GM23338 (cell line): ENCODE measurements at regions not wholly inside any gene's neighbourhood (a gene's known extent, or its start where the extent isn't known, plus 50 kb on each side); places are given as distances from the start of the nearest gene placed in this dataset.
A peak's percentile ranks its signal among the peaks of the same experiment; 100 is the strongest.

Experiments used
- ATAC-seq: fragments of 200-7000 bp; cut with Tn5 transposase; 3 replicates; pipeline ENCODE4 v1.9.1; 2020
- DNase-seq: peaks from one replicate; pipeline ENCODE4 v3.0.0-alpha.2; 2015; ENCODE audit warnings: low spot score
- H2AFZ ChIP-seq: fragments of 200-600 bp; sonication (generic); 2 replicates; pipeline ENCODE4 v1.8.0; 2016; ENCODE audit warnings: antibody characterized with exemption, mild to moderate bottlenecking, moderate library complexity
- H3F3A ChIP-seq: fragments of 200-600 bp; sonication (generic); replicated peaks from 2 replicates; pipeline ENCODE4 v1.8.0; 2017; ENCODE audit warnings: antibody characterized with exemption, mixed run types, low read depth
- H3K27ac ChIP-seq: fragments of 200-600 bp; sonication (generic); 2 replicates; pipeline ENCODE4 v1.6.1; 2016; ENCODE audit warnings: low read depth
- H3K27me3 ChIP-seq: fragments of 200-600 bp; sonication (generic); 2 replicates; pipeline ENCODE4 v1.8.0; 2016; ENCODE audit warnings: mild to moderate bottlenecking, mixed run types, moderate library complexity; ENCODE audit not compliant: insufficient read depth
- H3K36me3 ChIP-seq: fragments of 200-600 bp; sonication (generic); 2 replicates; pipeline ENCODE4 v1.8.0; 2016; ENCODE audit warnings: mild to moderate bottlenecking; ENCODE audit not compliant: insufficient read depth
- H3K4me1 ChIP-seq: fragments of 200-600 bp; sonication (generic); 2 replicates; pipeline ENCODE4 v1.8.0; 2016; ENCODE audit warnings: mild to moderate bottlenecking, moderate library complexity; ENCODE audit not compliant: insufficient read depth
- H3K4me2 ChIP-seq: fragments of 200-600 bp; sonication (generic); 2 replicates; pipeline ENCODE4 v1.7.1; 2017; ENCODE audit warnings: mixed run types
- H3K4me3 ChIP-seq: fragments of 200-600 bp; sonication (generic); 2 replicates; pipeline ENCODE4 v1.6.1; 2016; ENCODE audit warnings: mixed run types
- H3K79me2 ChIP-seq: fragments of 200-600 bp; sonication (generic); replicated peaks from 2 replicates; pipeline ENCODE4 v1.8.0; 2017; ENCODE audit warnings: mild to moderate bottlenecking; ENCODE audit not compliant: insufficient read depth
- H3K9me2 ChIP-seq: fragments of 200-600 bp; sonication (generic); 2 replicates; pipeline ENCODE4 v1.8.0; 2017; ENCODE audit not compliant: insufficient read depth
- H4K20me1 ChIP-seq: fragments of 200-600 bp; sonication (generic); replicated peaks from 2 replicates; pipeline ENCODE4 v1.8.0; 2017; ENCODE audit warnings: mild to moderate bottlenecking; ENCODE audit not compliant: insufficient read depth
- H3K27ac Mint-ChIP-seq: 2 replicates; pipeline ENCODE4 v1.8.0; 2020; ENCODE audit warnings: inconsistent platforms, mild to moderate bottlenecking, moderate library complexity, mixed read lengths
- H3K27me3 Mint-ChIP-seq: 3 replicates; pipeline ENCODE4 v1.8.0; 2022; ENCODE audit warnings: low read depth, mild to moderate bottlenecking, moderate library complexity, mixed read lengths, inconsistent platforms; ENCODE audit not compliant: insufficient read depth, poor library complexity
- H3K36me3 Mint-ChIP-seq: 3 replicates; pipeline ENCODE4 v1.8.0; 2021; ENCODE audit warnings: low read depth, mild to moderate bottlenecking, inconsistent platforms, moderate library complexity, mixed read lengths
- H3K4me1 Mint-ChIP-seq: 3 replicates; pipeline ENCODE4 v1.8.0; 2020; ENCODE audit warnings: mild to moderate bottlenecking, inconsistent platforms, mixed read lengths
- H3K4me3 Mint-ChIP-seq: 3 replicates; pipeline ENCODE4 v1.8.0; 2021; ENCODE audit warnings: moderate library complexity, mild to moderate bottlenecking, inconsistent platforms, mixed read lengths
- H3K9me3 Mint-ChIP-seq: 3 replicates; pipeline ENCODE4 v1.8.0; 2020; ENCODE audit warnings: moderate library complexity, mild to moderate bottlenecking, inconsistent platforms, mixed read lengths
- JUNB ChIP-seq: IDR thresholded peaks from one replicate; pipeline ENCODE4 v1.6.1; 2016; ENCODE audit warnings: antibody characterized with exemption; ENCODE audit not compliant: unreplicated experiment
- NANOG ChIP-seq: IDR thresholded peaks from 2 replicates; pipeline ENCODE4 v1.6.1; 2016; ENCODE audit warnings: antibody characterized with exemption, borderline replicate concordance
- STAT1 ChIP-seq: IDR thresholded peaks from one replicate; pipeline ENCODE4 v1.6.1; 2016; ENCODE audit warnings: antibody characterized with exemption; ENCODE audit not compliant: unreplicated experiment
- ZNF331 ChIP-seq: fragments of 250-450 bp; sonication (Bioruptor Pico); IDR thresholded peaks from 2 replicates; pipeline ENCODE4 v1.5.0; 2020; ENCODE audit warnings: low read depth, mild to moderate bottlenecking, moderate library complexity
- TF ChIP-seq, protein P1 (sequence below): fragments of 250-450 bp; sonication (Bioruptor Pico); IDR thresholded peaks from 2 replicates; pipeline ENCODE4 v1.5.0; 2020; ENCODE audit warnings: mild to moderate bottlenecking, moderate library complexity
- TF ChIP-seq, protein P2 (sequence below), 2 experiments: fragments of 200-600 bp in 1 of 2; sonication (generic) in 1 of 2; conservative IDR thresholded peaks; 2 replicates each; pipeline versions ENCODE4 v1.5.1 to v1.6.1; 2016 to 2017; ENCODE audit warnings: antibody characterized with exemption in 2 of 2, low read depth in 2 of 2, mild to moderate bottlenecking in 2 of 2, moderate library complexity in 1 of 2
- TF ChIP-seq, protein P3 (sequence below): IDR thresholded peaks from one replicate; pipeline ENCODE4 v1.6.1; 2018; ENCODE audit warnings: antibody characterized with exemption; ENCODE audit not compliant: unreplicated experiment

DNA sequence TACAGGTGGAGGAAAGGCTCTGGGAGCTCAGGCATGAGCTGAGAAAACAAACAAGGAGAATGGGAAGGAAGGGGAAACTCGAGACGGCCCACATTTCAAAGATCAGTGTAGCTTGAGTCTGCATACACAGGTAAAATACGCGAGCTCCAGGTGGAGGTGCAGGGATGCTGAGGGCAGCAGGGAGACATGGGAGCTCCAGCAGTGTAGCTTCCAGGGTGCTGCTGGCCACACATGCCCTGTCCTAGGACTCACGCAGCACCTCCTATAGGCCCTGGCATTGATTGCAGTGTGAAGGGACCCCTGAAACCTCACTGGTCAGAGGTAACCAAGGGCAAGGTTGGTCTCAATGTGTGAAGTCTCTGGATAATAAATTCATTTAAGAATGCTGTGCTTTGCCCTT lies 362.8 kb upstream of the HS6ST1 start:
- Histone ChIP-seq H2AFZ (peak overlapping the region; percentile 67; the same call in 1 of the 2 replicates), H3K4me2 (0 out of 2 replicates have a peak overlapping the region, but pooled peaks have one; percentile 15), H3K36me3 (no peaks in the 10 kb centered on the region), H3K27ac (no peak overlapping the region), H4K20me1 (no peaks in the 10 kb centered on the region), H3K27me3 (no peaks in the 10 kb centered on the region), H3K4me3 (no peak overlapping the region), H3K79me2 (no peaks in the 10 kb centered on the region), H3K9me2 (no peaks in the 10 kb centered on the region), H3F3A (no peaks in the 10 kb centered on the region), H3K4me1 (peaks cover 10% of the 10 kb centered on the region)
- ATAC-seq (peak; percentile 95), DNase-seq (peak; percentile 55)
- peaks cover 9% of the 10 kb centered on the region for H3K27me3 Mint-ChIP-seq
- no peak for TF ChIP-seq JUNB
- TF ChIP-seq, protein P1, sequence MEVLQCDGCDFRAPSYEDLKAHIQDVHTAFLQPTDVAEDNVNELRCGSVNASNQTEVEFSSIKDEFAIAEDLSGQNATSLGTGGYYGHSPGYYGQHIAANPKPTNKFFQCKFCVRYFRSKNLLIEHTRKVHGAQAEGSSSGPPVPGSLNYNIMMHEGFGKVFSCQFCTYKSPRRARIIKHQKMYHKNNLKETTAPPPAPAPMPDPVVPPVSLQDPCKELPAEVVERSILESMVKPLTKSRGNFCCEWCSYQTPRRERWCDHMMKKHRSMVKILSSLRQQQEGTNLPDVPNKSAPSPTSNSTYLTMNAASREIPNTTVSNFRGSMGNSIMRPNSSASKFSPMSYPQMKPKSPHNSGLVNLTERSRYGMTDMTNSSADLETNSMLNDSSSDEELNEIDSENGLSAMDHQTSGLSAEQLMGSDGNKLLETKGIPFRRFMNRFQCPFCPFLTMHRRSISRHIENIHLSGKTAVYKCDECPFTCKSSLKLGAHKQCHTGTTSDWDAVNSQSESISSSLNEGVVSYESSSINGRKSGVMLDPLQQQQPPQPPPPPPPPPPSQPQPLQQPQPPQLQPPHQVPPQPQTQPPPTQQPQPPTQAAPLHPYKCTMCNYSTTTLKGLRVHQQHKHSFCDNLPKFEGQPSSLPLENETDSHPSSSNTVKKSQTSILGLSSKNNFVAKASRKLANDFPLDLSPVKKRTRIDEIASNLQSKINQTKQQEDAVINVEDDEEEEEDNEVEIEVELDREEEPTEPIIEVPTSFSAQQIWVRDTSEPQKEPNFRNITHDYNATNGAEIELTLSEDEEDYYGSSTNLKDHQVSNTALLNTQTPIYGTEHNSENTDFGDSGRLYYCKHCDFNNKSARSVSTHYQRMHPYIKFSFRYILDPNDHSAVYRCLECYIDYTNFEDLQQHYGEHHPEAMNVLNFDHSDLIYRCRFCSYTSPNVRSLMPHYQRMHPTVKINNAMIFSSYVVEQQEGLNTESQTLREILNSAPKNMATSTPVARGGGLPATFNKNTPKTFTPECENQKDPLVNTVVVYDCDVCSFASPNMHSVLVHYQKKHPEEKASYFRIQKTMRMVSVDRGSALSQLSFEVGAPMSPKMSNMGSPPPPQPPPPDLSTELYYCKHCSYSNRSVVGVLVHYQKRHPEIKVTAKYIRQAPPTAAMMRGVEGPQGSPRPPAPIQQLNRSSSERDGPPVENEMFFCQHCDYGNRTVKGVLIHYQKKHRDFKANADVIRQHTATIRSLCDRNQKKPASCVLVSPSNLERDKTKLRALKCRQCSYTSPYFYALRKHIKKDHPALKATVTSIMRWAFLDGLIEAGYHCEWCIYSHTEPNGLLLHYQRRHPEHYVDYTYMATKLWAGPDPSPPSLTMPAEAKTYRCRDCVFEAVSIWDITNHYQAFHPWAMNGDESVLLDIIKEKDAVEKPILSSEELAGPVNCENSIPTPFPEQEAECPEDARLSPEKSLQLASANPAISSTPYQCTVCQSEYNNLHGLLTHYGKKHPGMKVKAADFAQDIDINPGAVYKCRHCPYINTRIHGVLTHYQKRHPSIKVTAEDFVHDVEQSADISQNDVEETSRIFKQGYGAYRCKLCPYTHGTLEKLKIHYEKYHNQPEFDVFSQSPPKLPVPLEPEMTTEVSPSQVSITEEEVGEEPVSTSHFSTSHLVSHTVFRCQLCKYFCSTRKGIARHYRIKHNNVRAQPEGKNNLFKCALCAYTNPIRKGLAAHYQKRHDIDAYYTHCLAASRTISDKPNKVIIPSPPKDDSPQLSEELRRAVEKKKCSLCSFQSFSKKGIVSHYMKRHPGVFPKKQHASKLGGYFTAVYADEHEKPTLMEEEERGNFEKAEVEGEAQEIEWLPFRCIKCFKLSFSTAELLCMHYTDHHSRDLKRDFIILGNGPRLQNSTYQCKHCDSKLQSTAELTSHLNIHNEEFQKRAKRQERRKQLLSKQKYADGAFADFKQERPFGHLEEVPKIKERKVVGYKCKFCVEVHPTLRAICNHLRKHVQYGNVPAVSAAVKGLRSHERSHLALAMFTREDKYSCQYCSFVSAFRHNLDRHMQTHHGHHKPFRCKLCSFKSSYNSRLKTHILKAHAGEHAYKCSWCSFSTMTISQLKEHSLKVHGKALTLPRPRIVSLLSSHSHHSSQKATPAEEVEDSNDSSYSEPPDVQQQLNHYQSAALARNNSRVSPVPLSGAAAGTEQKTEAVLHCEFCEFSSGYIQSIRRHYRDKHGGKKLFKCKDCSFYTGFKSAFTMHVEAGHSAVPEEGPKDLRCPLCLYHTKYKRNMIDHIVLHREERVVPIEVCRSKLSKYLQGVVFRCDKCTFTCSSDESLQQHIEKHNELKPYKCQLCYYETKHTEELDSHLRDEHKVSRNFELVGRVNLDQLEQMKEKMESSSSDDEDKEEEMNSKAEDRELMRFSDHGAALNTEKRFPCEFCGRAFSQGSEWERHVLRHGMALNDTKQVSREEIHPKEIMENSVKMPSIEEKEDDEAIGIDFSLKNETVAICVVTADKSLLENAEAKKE = no peak
- TF ChIP-seq STAT1 = no peak
- TF ChIP-seq, protein P2, sequence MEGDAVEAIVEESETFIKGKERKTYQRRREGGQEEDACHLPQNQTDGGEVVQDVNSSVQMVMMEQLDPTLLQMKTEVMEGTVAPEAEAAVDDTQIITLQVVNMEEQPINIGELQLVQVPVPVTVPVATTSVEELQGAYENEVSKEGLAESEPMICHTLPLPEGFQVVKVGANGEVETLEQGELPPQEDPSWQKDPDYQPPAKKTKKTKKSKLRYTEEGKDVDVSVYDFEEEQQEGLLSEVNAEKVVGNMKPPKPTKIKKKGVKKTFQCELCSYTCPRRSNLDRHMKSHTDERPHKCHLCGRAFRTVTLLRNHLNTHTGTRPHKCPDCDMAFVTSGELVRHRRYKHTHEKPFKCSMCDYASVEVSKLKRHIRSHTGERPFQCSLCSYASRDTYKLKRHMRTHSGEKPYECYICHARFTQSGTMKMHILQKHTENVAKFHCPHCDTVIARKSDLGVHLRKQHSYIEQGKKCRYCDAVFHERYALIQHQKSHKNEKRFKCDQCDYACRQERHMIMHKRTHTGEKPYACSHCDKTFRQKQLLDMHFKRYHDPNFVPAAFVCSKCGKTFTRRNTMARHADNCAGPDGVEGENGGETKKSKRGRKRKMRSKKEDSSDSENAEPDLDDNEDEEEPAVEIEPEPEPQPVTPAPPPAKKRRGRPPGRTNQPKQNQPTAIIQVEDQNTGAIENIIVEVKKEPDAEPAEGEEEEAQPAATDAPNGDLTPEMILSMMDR (conservative IDR thresholded peaks at IDR 0.05; ENCODE audit: low read depth in 2 of 2) = peak; percentile 54 to 75
- H3K9me3 Mint-ChIP-seq = peaks cover 7% of the 10 kb centered on the region; the same call in 1 of the 3 replicates
- peaks cover 16% of the 10 kb centered on the region for H3K4me1 Mint-ChIP-seq
- H3K4me3 Mint-ChIP-seq = no peak overlapping the region
- H3K36me3 Mint-ChIP-seq = no peaks in the 10 kb centered on the region; the same call in 2 of the 3 replicates
- H3K27ac Mint-ChIP-seq = peak overlapping the region; percentile 67; the same call in 1 of the 2 replicates

DNA sequence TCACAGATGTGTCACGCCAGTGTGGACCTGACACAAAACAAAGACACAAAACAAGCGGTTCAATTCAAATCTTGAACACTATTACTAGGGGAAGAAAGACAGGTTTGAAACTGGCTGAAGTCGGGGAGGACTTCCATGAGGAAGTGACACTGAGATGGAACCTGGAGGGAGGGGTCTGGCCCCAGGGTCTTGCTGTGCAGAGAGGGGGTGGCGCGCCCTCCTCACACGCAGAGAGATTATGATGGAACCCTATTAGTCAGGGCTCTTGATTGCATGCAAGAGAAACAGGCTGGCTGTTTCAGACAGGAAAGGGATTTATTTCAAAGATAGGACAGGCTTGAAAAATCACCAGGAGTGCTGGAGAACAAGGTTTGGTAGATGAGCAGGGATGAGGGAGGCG lies 363.6 kb upstream of the HS6ST1 start:
- Histone ChIP-seq H3K9me2 (no peaks in the 10 kb centered on the region), H4K20me1 (no peaks in the 10 kb centered on the region), H3K79me2 (no peaks in the 10 kb centered on the region), H3K4me1 (peaks cover 10% of the 10 kb centered on the region), H2AFZ (peak overlapping the region; percentile 79), H3K4me2 (no peak overlapping the region), H3K27me3 (no peaks in the 10 kb centered on the region), H3K36me3 (no peaks in the 10 kb centered on the region), H3K27ac (no peak overlapping the region), H3F3A (no peaks in the 10 kb centered on the region), H3K4me3 (no peak overlapping the region)
- TF ChIP-seq ZNF331 (CRISPR knock-in tag) (no peak), NANOG (no peak)
- TF ChIP-seq, protein P3, sequence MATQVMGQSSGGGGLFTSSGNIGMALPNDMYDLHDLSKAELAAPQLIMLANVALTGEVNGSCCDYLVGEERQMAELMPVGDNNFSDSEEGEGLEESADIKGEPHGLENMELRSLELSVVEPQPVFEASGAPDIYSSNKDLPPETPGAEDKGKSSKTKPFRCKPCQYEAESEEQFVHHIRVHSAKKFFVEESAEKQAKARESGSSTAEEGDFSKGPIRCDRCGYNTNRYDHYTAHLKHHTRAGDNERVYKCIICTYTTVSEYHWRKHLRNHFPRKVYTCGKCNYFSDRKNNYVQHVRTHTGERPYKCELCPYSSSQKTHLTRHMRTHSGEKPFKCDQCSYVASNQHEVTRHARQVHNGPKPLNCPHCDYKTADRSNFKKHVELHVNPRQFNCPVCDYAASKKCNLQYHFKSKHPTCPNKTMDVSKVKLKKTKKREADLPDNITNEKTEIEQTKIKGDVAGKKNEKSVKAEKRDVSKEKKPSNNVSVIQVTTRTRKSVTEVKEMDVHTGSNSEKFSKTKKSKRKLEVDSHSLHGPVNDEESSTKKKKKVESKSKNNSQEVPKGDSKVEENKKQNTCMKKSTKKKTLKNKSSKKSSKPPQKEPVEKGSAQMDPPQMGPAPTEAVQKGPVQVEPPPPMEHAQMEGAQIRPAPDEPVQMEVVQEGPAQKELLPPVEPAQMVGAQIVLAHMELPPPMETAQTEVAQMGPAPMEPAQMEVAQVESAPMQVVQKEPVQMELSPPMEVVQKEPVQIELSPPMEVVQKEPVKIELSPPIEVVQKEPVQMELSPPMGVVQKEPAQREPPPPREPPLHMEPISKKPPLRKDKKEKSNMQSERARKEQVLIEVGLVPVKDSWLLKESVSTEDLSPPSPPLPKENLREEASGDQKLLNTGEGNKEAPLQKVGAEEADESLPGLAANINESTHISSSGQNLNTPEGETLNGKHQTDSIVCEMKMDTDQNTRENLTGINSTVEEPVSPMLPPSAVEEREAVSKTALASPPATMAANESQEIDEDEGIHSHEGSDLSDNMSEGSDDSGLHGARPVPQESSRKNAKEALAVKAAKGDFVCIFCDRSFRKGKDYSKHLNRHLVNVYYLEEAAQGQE = no peak
- TF ChIP-seq, protein P2 (conservative IDR thresholded peaks at IDR 0.05; ENCODE audit: low read depth in 2 of 2) = no peak
- Mint-ChIP-seq H3K4me1 (peaks cover 16% of the 10 kb centered on the region), H3K9me3 (peaks cover 7% of the 10 kb centered on the region; the same call in 1 of the 3 replicates), H3K27ac (no peak overlapping the region), H3K27me3 (peaks cover 9% of the 10 kb centered on the region), H3K36me3 (no peaks in the 10 kb centered on the region; the same call in 2 of the 3 replicates), H3K4me3 (no peak overlapping the region)
- ATAC-seq = no peak
- DNase-seq = no peak
